HG03175 (cell line): ENCODE measurements at regions not wholly inside any gene's neighbourhood (a gene's known extent, or its start where the extent isn't known, plus 50 kb on each side); places are given as distances from the start of the nearest gene placed in this dataset.

Experiments
- ATAC-seq: cut with Tn5 transposase; IDR thresholded peaks from one replicate; pipeline ENCODE4 v1.9.1; 2021; ENCODE audit warnings: mild to moderate bottlenecking, moderate library complexity; ENCODE audit not compliant: unreplicated experiment

- ATAC-seq: peak; percentile 84
Measured at GRCh38 chr1:235011599-235012435, 116.8 kb downstream of the TOMM20 start.

GRCh38 chr1:235011064-235011598 is 117.5 kb downstream of the TOMM20 start:
- ATAC-seq: no peak

- no peak for ATAC-seq
Measured at GRCh38 chr1:235009561-235010306, 118.9 kb downstream of the TOMM20 start.

DNA sequence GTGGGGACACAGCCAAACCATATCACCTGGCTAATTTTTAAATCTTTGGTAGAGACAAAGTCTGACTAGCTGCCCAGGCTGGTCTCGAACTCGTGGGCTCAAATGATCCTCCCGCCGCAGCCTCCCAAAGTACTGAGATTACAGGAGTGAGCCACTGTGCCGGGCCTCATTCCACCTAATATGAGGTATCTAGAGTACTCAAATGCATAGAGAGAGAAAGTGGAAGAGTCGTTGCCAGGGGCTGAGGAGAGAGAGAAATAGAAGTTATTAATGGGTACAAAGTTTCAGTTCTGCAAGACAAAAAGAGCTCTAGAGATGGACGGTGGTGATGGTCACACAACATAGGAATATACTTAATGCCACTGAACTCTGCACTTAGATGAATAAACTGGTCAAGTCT is 119.6 kb downstream of the TOMM20 start:
- ATAC-seq: peak; percentile 11

DNA sequence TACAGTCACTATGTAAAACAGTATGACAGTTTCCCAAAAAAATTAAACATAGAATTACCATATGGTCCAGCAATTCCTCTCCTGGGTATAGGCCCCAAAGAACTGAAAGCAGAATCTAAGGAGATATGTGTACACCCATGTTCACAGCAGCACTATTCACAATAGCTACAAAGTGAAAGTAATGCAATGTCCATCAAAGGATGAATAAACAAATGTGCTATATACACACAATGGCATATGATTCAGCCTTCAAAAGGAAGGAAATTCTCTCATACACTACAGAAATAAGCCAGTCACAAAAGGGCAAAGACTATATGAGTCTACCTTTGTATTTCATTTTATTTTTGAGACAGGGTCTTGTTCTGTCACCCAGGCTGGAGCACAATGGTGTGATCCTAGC is 120.4 kb downstream of the TOMM20 start:
- no peak for ATAC-seq

DNA sequence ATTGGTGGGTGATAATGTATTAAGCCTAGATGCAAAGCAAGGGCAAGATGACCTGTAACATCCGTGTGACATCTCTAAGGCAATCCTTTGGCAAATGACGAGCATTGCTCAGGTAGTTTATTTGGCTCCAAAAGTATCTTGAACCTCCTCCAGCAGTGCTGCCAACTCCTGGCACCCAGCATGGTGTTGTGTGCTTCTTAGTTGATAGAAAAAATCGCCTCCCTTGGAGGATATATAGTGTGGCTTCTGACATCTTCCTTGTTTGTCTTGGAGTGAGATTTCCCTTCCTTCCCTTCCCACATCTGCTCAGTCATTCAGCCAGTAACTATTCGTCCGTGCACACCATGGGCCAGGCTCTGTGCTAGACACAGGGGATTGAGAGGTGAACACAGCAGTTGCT is 121.8 kb downstream of the TOMM20 start:
- ATAC-seq: no peak

- no peak for ATAC-seq
Measured at GRCh38 chr1:235006132-235006721, 122.4 kb downstream of the TOMM20 start.

DNA sequence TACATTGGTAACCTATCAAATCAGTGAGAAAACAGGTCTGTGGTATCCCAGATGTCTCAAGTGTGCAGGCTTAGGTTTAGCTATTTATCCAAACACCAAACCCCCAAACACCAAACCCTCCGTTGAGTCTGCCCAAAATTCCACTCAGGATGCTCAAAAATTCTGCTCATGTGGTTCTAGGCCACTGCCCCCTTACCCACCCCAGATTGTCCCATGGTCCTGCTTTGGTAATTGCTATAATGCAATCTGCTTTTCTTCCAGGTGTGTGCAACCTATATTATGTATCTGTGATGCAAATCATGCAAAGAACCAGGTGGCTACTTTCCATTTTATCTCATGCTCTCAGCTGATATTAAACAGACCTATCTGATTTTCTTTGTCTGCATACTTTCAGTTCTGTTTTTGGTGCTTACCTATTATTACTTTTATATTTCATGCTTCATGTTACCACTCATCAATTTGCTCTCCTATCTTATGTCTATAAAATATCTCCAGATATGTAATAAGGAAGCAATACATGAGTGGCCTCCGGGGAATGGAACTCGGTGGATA is 123.7 kb downstream of the TOMM20 start:
- no peak for ATAC-seq

- ATAC-seq: no peak
Measured at GRCh38 chr1:235004276-235004675, 124.4 kb downstream of the TOMM20 start.

DNA sequence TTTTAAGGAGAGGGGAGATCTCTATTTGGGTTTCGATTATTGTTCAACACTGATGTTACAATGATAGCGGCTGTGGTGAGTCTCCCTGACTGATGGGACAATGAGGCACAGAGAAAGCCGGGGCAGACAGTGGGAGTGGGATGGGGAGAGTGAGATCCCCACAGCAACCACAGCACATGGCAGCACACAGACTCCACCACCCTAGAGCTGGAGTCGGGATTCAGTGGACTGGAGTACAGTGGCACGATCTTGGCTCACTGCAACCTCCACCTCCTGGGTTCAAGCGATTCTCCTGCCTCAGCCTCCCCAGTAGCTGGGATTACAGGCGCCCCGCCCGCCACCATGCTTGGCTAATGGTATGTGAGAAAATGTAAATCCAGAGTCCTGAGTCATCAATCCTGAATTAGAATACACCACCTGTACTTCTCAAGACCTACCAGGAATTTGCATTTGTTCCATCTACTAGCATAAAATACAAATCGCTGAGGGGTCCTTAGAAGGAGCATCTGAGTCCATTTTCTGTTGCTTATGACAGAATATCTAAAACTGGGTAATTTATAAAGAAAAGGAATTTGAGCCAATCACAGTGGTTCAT is 125.8 kb downstream of the TOMM20 start:
- no peak for ATAC-seq

GRCh38 chr1:234999513-234999940 is 129.1 kb downstream of the TOMM20 start:
- no peak for ATAC-seq

- ATAC-seq: no peak
Measured at GRCh38 chr1:234997896-234998741, 130.5 kb downstream of the TOMM20 start.

DNA sequence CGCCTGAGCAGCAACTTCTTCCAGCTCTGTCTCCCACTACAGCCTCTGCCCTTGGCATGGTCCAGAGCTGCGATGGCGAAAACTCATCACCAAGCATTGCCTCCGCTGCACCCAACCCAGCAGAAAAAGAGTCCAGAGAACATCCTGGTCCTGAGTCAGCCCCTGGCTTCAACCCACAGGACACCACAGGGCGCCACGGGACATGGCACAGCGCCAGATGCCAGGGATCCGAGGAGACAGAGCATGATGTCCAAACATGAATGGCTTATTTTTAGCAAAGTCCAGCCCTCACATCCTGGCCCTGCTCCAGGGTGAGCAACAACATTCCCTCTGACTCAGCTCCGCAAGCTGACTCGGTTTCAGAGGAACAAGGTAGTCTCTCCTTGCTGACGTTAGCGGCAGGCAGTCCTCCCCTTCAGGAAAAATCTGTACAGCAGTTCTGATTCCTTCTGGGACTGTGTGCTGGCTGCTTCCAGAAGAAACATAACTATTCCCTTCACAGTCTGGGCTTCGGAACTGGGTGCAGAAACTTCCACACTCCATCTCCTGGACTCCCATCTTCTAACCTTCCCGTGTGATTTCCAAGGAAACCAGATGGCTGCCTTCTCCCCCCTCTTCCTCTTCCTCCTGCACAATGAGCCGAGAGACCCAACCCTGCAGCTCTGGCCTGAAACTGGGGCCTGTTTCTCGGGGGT is 131.3 kb downstream of the TOMM20 start:
- ATAC-seq: no peak

GRCh38 chr1:234996245-234996757 is 132.3 kb downstream of the TOMM20 start:
- ATAC-seq: no peak

- ATAC-seq: no peak
Measured at GRCh38 chr1:234994436-234995295, 134.0 kb downstream of the TOMM20 start.

DNA sequence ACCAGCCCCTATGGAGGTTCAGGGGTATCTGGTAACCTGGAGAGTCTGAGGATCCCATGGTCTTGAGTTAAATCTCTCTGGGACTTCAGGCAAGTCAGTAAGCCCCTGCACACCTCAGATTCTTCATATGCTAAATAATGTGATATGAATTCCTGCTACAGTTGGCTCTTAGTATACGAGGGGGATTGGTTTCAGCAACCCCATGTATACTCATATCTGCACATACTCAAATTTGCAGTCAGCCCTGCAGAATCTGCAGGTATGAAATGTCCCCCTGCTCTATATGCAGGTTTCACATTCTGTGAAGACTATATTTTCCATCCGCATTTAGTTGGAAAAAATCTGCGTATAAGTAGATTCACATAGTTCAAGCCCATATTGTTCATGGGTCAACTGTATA is 136.6 kb downstream of the TOMM20 start:
- no peak for ATAC-seq

DNA sequence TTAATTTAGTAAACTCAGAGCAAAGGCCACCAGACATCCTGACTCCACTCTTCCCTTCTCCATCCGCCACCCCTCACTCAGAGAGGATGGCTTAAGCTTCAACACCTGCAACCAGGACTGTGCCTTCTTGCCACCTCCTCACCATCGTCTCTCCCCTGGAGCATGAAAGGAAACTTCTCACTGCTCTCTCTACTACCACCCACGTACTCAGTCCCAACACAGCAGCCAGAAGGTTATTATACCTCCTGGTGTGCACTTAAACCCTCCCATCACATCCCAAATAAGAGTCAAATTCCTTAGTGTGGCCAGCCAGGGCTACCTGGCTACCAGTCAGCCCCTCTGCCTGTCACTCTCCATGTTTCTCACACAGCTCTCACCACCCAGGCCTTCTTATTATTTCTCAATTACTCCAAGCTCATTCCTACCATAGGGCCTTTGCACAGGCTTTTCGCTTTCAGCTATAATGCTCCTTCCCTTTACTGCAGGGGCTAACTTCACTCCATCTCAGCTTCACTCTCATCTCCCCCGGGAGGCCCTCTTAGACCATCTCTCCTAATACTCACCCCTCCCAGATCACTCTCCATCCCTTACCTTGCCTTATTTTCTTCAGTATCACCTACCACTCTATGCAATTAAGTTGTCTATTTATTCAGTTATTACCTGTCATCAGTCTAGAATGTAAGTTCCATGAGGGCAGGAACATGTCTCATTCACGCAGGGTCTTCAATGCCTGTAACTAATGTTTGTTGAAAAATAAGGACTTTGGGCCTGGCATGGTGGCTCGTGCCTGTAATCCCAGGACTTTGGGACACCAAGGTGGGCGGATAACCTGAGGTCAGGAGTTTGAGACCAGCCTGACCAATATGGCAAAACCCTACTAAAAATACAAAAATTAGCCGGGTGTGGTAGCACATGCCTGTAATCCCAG is 137.5 kb downstream of the TOMM20 start:
- ATAC-seq: no peak
